Activated CD4-positive, alpha-beta T cell treated with anti-CD3 and anti-CD28 coated beads, Interleukin-2, amount 50 U/mL, for 24 hours (primary cell): ENCODE measurements at regions not wholly inside any gene's neighbourhood (a gene's known extent, or its start where the extent isn't known, plus 50 kb on each side); places are given as distances from the start of the nearest gene placed in this dataset.
"Not testable (repeated sequence)": the region's sequence is repeated elsewhere in the genome, so short reads cannot be mapped to it uniquely, and the experiment has no call there.

Experiments used
- DNase-seq, 2 donors: peaks; one replicate each; pipeline ENCODE4 v3.0.0-alpha.2; 2020; ENCODE audit warnings: low read depth in 1 of 2, low spot score in 1 of 2

DNA sequence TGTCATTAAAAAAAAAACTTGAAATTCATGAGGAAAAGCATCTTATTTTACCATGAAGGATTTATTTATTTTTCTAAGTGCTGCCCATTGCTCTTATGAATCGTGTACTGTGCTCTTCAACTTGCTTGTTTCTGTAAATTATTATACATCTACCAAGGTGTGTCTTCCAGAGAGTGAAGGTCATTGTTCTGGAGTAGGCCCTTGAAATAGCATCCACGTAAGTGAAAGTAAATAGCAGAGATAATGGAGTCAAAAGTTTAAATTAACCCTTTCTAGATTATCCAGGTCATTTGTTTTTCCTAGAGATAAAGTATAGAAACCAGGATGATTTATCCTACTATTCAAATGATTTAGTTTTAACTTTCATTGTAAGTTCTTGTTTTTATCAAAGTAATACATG, 473.1 kb downstream of the DIRAS2 start:
- no peak for DNase-seq

DNA sequence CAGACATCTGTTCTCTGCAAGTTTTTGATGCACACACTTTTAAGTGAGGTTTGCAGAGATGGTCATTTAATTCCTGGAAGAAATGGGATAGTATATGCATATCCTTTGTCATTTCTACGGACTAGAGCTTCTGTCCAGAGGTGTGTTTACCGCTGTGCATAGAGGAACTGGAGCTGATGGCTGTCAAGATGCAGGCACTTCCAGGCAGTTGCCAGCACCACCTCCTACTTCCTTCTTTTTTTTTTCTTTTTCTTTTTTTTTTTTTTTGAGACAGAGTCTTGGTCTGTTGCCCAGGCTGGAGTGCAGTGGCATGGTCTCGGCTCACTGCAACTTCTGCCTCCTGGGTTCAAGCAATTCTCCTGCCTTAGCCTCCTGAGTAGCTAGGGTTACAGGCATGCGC, 468.7 kb downstream of the DIRAS2 start:
- DNase-seq = not testable (repeated sequence)

DNA sequence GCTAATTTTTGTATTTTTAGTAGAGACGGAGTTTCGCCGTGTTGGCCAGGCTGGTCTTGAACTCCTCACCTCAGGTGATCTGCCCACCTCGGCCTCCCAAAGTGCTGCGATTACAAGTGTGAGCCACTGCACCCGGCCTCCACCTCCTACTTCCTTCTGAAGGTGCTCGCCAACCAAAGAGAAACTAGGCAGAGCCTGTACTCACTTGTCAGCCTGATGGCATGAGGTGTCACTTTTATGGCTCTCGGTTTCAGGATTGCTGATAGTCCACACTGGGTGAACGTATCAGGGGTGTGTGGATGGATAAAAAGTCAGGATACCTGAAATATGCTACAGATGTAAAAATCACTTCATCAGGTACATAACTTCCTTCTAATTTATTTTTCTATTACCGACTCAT, 468.3 kb downstream of the DIRAS2 start:
- DNase-seq = not testable (repeated sequence)

DNA sequence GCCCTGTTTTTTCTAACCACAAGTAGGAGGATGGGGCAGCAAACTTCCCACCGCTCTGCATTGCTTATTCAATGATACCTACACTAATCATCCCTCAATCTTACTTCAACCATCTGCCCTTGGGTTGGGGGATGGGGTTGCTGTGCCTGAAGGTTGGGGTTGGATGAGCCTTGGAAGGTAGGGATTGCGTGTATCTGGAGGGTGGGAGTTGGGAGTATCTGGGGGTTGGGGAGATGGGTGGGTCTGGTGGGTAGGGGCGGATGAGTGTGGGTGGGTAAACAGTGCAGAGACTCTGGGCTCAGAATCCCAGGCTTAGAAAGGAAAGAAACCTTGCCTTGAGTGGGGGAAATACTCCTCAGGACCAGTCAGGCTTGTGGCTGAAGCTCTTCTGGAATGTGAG, 467.4 kb downstream of the DIRAS2 start:
- DNase-seq = no peak

DNA sequence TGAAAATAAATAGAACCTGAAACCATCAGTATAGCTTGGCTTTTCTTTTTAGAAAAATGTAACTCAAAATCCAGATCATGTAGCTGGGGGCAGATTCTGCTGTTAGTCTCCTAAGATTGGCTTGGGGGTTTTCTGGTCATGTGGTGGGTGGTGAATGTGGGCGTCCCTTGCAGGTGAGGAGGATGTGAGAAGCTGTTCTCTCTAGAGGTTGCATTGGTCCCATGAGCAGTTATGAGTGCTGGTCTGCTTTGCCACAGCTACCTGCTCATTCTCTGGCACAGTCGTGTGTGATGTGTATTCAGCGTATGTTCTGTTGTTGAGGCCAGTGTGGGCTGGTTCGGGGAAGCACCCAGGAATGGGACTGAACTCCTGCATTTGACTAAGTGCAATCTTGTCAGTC, 466.8 kb downstream of the DIRAS2 start:
- no peak for DNase-seq

DNA sequence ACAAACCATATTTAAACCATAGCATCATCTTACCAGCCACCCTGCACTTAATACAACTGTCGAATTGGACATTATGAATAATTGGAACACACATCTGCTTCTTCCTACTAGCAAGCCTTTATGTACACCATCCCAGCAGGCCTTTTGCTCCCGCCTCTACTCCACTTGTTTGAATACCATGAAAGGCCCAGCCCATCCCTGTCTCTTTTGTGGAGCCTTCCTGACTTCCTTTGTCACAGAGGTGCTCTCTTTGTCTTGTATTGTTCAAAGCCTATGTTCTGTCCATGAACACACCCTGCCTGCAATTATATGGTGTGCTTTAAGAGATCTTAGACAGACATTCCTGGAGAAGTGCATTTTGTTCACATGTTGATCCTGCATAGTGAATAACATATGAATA, 465.7 kb downstream of the DIRAS2 start:
- DNase-seq = no peak

DNA sequence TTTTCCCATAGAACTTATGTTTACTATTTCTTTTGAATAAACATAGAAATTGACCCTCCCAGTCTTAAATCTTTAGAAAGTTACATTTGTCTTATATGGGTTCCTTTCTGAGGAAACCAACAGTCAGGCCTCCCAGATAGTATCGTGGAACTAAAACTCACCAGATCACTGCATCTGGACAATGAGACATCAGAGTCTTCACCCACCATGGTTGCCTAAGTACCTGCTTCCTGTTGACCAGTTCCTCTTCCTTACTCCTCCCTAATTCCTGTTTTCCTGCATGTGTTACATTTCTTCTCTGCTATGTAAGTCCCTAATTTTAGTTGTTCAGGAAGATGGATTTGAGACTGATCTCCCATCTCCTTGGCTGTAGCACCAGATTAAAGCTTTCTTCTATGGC, 462.2 kb downstream of the DIRAS2 start:
- DNase-seq = no peak

DNA sequence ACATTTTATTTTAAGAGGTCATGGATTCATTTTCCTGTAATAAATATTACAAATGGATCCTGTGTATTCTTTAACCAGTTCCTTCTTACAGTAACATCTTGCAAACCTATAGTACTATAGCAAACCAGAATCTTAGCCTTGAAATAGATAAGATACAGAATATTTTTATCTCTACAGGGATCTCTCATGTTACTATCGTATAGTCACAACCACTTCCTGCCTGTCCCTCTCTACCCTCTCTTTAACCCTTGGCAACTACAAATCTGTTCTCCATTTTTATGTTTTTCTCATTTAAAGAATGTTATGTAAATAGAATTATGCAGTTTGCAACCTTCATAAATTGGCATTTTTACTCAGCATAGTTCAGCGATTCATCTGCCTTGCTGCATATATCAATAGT, 454.0 kb downstream of the DIRAS2 start:
- no peak for DNase-seq

- no peak for DNase-seq
Observed at GRCh38 chr9:90189306-90189705, 453.3 kb downstream of the DIRAS2 start.

- peak in 1 of 2 donors; percentile 4 for DNase-seq
Observed at GRCh38 chr9:90192465-90192864, 450.2 kb downstream of the DIRAS2 start.

GRCh38 chr9:90198956-90199355, 443.7 kb downstream of the DIRAS2 start:
- DNase-seq = no peak

DNA sequence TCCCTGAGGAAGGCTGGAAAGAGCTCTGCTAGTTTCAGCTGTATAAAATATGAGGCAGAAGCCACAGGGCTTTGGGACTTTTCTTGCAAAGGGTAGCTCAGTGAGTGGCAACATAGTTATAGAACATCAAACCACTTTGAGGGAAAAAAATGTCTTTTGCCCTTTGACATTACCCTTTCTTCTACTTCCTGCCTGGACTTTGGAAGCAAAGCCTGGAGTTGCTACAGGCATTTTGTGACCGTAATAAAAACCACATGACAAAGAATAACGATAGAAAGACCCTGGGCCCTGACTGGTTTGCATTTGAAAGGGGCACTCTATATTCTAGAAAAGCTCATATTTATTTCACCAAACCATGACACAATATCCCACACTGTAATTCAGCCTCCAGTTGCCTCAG, 440.9 kb downstream of the DIRAS2 start:
- no peak for DNase-seq

DNA sequence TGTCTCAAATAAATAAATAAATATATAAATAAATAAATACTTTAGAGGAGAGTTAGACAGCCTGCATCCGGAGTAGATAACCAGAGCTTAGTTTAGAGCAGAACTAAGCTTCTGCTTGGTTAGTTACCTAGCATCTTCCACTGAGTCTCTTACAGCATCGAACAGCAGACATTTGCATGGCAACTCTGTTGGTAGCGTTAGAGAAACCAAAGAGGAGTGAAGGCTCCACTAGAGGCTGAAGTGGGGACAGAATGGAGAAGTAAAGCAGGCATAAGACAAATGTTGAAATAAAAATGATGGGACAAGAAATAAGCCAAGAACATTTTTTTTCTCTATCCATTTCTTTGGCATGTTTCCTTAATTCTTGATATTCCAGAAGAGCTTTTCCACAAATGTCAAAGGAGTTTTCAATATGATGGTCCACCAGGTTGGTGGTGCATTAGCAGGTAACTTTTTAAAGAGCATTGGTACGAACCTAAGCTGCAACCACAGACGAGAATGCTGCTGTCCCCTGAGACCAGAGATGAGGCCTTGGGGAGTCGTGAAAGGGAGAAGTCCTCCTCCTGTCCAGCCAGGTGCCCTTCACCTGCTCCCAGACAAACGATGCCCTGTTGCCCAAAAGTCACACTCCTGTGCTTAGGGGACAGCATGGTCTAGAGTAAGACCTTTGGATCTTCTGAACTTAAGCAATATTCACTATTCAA, 438.3 kb downstream of the DIRAS2 start:
- no peak for DNase-seq

- not testable (repeated sequence) for DNase-seq
Observed at GRCh38 chr9:90213045-90213444, 429.6 kb downstream of the DIRAS2 start.

GRCh38 chr9:90219548-90220118, 423.0 kb downstream of the DIRAS2 start:
- DNase-seq = peak in 1 of 2 donors; percentile 11

- not testable (repeated sequence) for DNase-seq
Observed at GRCh38 chr9:90221899-90222298, 420.7 kb downstream of the DIRAS2 start.

- DNase-seq = peak; percentile 21 to 63
Observed at GRCh38 chr9:90226839-90227338, 415.7 kb downstream of the DIRAS2 start.

GRCh38 chr9:90233081-90233480, 409.5 kb downstream of the DIRAS2 start:
- not testable (repeated sequence) for DNase-seq

DNA sequence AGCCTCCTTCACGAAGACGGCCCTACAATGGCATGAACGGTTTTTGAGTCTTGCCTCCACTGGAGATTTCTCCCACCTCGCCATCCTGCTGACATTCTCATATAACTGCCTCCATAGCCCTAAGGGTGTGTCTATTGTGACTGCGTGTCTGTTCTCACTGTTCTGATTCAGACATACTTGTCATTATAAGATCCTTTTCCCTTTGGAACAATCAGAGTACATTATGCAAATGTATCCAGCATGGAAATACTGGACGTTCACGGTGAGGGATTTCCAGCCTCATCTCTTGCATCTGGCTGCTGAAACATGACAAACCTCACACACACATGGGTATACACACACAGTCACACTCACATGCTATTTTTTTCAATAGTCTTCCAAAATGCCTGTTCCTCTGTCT, 402.1 kb downstream of the DIRAS2 start:
- DNase-seq = no peak

DNA sequence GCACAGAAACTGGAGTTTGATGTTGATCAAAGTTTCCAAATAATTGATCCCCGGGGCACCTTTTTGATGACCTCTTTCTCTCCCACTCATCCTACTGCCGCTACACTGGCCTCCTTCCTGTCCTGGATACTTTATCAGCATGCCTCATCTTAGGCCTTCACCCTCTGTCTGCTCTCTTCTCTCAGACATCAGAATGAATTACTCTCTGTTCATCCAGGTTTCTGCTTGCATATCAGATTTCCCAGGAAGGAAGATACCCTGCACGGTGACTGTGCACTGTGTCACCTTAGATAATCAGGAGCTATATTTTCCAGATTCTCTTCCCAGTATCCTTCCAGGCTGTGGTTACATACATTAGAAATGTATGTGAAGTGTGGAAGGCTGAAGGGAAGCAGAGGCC, 397.0 kb downstream of the DIRAS2 start:
- DNase-seq = no peak

DNA sequence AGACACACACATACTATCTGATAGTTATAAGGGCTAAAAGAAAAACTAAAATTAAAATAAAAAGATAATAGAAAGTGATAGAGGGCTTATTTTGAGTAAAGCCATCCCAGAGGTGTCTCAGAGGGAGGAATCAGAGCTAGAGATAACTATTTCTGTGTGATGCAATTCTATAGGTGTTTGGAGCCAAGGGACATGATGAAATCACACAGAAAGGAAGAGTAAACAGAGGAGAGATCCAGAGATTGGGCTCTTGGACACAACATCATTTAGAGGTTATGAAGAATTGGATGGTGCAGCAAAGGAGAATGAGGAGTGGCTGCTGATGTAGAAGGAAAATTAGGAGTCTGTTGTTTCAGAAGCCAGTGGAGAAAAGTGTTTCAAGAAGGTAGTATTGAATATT, 393.5 kb downstream of the DIRAS2 start:
- no peak for DNase-seq

DNA sequence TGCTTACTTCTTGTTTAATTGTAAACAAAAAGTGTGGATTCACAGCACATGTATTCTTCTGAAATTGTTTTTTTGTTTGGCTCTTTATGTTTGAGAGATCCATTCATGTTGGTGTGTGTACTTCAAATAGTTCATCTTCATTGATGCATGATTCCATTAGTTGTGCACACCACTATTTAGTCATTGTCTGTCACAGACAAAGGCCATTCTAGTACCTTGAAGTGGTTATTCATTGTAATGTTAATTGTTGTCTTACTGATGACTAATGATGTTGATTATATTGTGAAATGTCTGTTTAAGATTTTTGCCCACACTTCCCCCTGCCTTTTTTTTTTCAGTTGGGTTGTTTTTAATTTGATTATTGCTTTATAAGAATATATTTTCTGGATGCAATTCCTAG, 391.3 kb downstream of the DIRAS2 start:
- DNase-seq = no peak

GRCh38 chr9:90256345-90256744, 386.3 kb downstream of the DIRAS2 start:
- no peak for DNase-seq
